HG03045 (cell line): ENCODE measurements at regions not wholly inside any gene's neighbourhood (a gene's known extent, or its start where the extent isn't known, plus 50 kb on each side); places are given as distances from the start of the nearest gene placed in this dataset.

Source experiments
- ATAC-seq: cut with Tn5 transposase; IDR thresholded peaks from one replicate; pipeline ENCODE4 v1.9.1; 2021; ENCODE audit warnings: mild to moderate bottlenecking, moderate library complexity; ENCODE audit not compliant: unreplicated experiment

GRCh38 chr6:71584712-71585436 lies 296.3 kb downstream of the OGFRL1 start:
- ATAC-seq, result no peak

- no peak for ATAC-seq
Observed at GRCh38 chr6:71585472-71585871, 296.9 kb downstream of the OGFRL1 start.

- ATAC-seq, result no peak
Observed at GRCh38 chr6:71588490-71588889, 297.9 kb upstream of the RIMS1 start.

- no peak for ATAC-seq
Observed at GRCh38 chr6:71589254-71589653, 297.1 kb upstream of the RIMS1 start.

- ATAC-seq, result no peak
Observed at GRCh38 chr6:71592643-71593042, 293.7 kb upstream of the RIMS1 start.

GRCh38 chr6:71599359-71599758 lies 287.0 kb upstream of the RIMS1 start:
- ATAC-seq, result no peak

GRCh38 chr6:71602385-71603007 lies 283.9 kb upstream of the RIMS1 start:
- no peak for ATAC-seq

- ATAC-seq, result no peak
Observed at GRCh38 chr6:71603021-71603420, 283.3 kb upstream of the RIMS1 start.

GRCh38 chr6:71608646-71609045 lies 277.7 kb upstream of the RIMS1 start:
- no peak for ATAC-seq

- no peak for ATAC-seq
Observed at GRCh38 chr6:71619836-71620235, 266.5 kb upstream of the RIMS1 start.

- no peak for ATAC-seq
Observed at GRCh38 chr6:71621918-71622519, 264.3 kb upstream of the RIMS1 start.

GRCh38 chr6:71642120-71642519 lies 244.2 kb upstream of the RIMS1 start:
- ATAC-seq, result no peak

GRCh38 chr6:71642793-71643192 lies 243.6 kb upstream of the RIMS1 start:
- ATAC-seq, result no peak

- no peak for ATAC-seq
Observed at GRCh38 chr6:71645299-71645698, 241.1 kb upstream of the RIMS1 start.

GRCh38 chr6:71649915-71650314 lies 236.4 kb upstream of the RIMS1 start:
- no peak for ATAC-seq

GRCh38 chr6:71651636-71652035 lies 234.7 kb upstream of the RIMS1 start:
- ATAC-seq, result no peak

- ATAC-seq, result no peak
Observed at GRCh38 chr6:71656121-71656520, 230.2 kb upstream of the RIMS1 start.

GRCh38 chr6:71665931-71666330 lies 220.4 kb upstream of the RIMS1 start:
- ATAC-seq, result no peak

GRCh38 chr6:71672876-71673275 lies 213.5 kb upstream of the RIMS1 start:
- no peak for ATAC-seq

GRCh38 chr6:71675386-71675785 lies 211.0 kb upstream of the RIMS1 start:
- ATAC-seq, result no peak

GRCh38 chr6:71676298-71676697 lies 210.1 kb upstream of the RIMS1 start:
- no peak for ATAC-seq

- no peak for ATAC-seq
Observed at GRCh38 chr6:71678091-71678490, 208.3 kb upstream of the RIMS1 start.
